G401 (cell line): ENCODE measurements at regions not wholly inside any gene's neighbourhood (a gene's known extent, or its start where the extent isn't known, plus 50 kb on each side); places are given as distances from the start of the nearest gene placed in this dataset.

Source experiments
- DNase-seq: peaks from one replicate; pipeline ENCODE4 v3.0.0-alpha.2; 2015; ENCODE audit warnings: low spot score
- in situ Hi-C: cut with HindIII; loops from 2 replicates; pipeline ENCODE4 v1.10.0; 2016; ENCODE audit warnings: low sequenced_read_pairs, mixed read lengths

DNA sequence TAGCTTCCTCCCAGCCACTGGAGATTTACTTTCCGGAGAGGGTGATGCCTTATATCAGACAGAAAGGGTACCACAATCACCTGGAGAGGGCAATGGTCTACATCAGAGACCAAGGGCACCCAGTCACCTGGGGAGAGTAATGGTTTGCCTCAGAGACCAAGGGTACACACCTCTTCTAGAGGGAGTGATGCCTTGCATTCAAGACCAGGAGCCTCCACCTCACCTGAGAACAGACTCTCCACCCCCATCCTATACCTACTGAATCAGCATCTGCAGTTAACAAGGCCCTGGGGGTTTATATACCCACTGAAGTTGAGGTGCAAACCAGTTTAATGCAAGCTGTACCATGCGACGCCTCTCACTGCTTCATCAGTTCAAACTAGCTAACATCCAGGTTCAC lies 270.2 kb upstream of the IGFBP3 start:
- in situ Hi-C loops, result no loop called here

DNA sequence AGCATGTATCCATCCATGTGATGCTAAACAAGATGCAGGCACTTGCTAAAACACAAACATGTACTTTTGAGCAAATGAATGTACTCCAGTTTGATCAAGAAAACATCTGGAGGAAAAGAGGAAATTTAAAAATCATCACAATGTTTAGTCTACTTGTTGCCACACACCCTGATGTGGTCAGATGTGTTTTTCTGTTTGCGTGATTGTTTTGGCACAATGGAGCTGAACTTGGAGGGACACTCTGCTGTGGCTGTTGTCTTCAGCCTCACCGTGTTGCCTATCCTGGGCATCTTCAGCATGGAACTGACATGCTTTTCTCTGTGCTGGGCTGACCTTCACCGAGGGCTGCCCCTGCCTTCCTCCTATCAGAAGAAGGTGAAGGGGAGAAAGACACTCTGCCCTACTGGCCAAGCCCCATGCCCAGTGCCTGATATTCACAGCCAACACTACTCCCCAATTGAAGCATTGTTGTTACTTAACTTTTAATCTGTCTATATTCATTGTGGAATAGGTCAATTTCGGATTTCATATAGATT lies 268.3 kb upstream of the IGFBP3 start:
- DNase-seq, result no peak
- in situ Hi-C loops, result no loop called here

More for the DNA sequence above, 270.2 kb upstream of the IGFBP3 start:
- no peak for DNase-seq

DNA sequence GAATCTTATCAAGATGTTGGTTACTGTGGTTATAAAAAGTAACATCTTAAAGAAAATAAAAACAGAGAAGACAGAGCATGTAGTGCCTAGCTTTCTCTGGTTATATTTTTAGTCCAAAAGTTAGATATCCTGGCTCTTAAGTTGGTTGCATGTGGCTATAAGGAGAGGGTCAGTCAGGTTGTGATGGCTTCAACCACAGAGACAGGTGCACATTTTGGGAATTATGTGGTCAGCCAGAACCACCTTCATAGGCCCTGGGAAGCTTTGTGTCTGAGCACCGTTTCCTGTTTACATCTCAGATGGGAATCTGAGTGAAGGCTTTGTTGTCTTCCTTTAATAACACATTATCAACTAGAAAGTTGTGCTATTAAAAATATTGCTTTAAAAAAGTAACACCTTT lies 265.1 kb upstream of the IGFBP3 start:
- no peak for DNase-seq
- in situ Hi-C loops, result no loop called here

DNA sequence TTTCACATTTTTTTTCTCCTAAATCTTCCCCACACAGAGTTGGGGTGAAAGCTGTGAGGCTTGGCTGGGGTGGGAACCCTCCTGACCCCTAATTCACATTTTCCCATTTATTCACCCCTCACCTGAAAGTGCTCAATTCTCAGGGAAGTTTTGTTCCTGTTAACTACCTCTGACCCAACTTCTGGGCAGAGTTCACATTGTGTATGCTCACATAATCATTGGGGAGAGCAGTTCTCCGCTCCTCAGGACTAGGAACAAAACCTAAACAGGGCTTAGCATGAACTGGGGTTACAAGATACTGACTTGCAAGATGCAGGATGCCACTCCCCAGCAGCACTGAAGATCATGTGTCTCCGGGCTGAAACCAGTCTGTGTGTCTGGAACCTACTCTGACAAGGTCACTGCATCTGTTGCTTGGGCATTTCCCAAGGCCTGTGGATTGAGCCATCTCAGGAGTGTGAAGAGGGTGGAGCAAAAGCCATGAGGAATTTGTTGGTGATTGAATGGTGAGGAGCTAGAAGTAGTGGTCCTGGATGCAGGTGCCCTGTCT lies 258.1 kb upstream of the IGFBP3 start:
- in situ Hi-C loops, result no loop called here
- DNase-seq, result no peak

DNA sequence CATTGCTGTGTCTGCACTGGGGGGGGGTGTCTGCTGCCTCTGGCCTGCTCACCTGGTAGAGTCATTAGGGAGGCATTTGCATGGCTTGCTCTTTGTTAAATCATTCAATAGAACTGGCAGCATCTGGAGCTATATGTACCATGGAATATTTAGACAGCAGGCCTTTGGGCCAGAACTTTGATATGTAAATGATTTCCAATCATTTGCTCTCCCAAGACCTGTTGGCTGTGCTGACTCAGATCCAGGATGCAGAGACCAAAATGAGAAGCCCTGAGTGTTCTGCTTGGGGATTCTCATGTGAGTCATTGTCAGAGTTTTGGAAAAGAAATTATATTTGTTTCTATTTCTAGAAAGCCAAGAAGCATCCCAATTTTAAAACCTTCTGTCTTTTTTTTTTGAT lies 257.6 kb upstream of the IGFBP3 start:
- in situ Hi-C loops, result no loop called here
- no peak for DNase-seq

DNA sequence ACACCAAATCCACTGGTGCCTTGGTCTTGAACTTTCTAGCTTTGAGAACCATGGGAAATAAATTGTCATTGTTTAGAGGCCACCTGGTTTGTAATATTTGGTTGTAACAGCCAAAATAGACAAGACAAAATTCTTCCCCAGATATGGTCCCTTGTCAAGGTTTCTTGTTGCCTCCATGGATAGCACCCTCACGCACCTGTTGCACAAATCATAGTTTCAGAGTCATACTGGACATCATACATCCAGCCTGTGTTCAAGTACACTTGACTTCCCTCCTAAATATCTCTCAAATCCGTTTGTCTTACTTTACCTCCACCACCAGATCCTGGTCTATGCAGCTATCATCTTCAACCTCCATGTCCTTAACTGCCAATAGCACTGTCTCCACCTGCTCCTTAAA lies 256.7 kb upstream of the IGFBP3 start:
- in situ Hi-C loops, result no loop called here
- DNase-seq, result no peak

DNA sequence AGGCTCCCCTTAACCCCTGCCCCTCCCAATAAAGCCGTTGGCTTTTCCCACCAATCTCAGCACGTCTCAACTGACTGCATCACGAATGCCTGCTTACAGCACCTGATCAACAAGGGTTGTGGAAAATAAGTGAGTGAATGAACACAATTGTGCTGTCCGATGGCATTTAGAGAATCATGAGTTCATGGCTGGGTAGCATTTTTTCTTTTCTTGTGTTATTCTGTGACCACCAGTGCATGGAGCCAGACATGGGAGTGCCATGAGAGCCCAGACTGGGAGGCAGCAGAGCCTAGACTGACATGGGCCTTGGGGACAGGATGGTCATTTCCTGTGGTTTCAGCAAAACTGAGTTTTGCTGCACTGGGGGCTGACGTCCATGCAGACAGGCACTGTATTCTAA lies 254.1 kb upstream of the IGFBP3 start:
- in situ Hi-C loops, result no loop called here
- DNase-seq, result no peak

DNA sequence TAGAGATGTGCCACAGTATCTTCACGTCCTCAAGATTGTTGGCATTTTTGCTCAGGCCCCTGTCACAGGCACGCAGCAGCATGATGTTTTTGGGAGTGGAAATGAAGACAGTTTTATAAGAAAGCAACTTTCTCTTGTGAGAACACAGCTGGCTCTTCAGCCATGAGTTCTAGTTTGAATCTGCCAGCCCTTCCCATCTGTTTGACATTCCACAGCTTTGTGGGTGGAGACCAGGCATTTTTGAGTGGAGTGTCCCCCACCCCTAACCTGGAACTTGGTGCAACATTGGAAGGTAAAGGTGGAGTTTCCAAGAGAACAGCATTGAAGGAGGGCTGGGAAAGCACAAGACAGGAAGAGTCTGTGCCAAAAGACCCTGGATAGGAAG lies 253.1 kb upstream of the IGFBP3 start:
- DNase-seq, result no peak
- in situ Hi-C loops, result no loop called here

DNA sequence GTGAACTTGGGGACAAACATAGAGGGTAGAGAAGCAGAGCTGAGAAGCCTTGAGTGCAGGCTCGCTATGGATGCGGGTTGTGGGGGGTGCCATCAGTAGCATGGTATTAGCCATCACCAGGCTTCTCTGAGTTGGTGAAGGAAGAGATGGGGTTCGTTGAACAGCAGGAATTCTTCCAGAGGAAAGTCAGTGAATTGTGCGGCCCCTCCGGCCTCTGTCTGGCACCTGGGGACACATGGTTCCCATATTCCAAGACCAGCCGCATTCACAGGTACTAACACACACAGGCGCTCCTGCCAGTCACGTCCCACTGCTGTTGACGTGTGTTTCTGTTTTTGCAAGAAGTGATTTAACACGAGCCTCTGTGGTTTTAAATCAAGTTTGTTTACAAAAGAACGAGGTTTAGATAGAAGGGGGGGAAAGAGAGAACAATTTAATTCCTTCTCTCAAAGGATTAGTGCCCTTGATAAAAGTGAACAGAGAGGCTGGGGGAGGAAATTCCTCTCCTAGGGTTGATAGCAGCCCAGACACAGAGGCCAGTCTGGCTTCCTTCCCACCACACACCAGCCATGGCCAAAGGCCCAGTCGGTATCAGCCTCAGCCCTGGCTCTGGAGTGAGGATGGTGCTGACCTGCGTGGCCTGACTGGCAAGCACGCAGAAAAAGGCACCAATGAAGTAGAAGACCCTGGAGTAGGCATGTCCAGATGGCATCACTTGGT lies 252.6 kb upstream of the IGFBP3 start:
- DNase-seq, result no peak
- in situ Hi-C loops, result no loop called here

DNA sequence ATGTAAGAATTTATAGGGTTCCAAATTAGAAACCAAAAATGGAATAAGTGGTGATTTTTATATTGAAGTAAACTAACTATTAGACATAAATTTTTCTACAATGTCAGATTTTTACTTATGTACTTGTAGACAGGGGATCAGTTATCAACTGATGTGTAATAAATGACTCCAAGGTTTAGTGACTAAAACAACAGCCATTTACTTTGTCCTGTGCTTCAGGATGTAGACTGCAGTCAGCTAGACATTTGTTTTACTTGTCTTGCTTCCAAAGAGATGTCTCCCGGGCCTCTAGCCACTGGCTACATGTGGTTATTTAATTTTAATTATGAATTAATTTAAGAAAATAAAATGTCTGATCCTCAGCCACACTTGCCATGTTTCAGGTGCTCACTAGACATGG lies 249.7 kb upstream of the IGFBP3 start:
- in situ Hi-C loops, result no loop called here
- no peak for DNase-seq

DNA sequence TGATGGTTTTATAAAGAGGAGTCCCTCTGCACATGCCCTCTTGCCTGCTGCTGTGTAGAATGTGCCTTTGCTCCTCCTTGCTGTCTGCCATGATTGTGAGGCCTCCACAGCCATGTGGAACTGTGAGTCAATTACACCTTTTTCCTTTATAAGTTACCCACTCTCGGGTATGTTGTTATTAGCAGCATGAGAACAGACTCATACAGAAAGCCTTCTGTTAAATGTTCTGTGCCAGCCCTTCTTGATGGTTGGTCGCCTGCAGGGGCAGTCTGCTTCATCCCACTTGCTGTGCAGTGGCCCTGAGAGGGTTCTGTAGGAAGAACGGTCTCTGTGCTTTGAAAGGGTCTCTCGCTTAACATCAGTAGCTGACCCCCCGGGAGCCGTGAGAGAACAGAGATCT lies 248.9 kb upstream of the IGFBP3 start:
- in situ Hi-C loops, result no loop called here
- no peak for DNase-seq

DNA sequence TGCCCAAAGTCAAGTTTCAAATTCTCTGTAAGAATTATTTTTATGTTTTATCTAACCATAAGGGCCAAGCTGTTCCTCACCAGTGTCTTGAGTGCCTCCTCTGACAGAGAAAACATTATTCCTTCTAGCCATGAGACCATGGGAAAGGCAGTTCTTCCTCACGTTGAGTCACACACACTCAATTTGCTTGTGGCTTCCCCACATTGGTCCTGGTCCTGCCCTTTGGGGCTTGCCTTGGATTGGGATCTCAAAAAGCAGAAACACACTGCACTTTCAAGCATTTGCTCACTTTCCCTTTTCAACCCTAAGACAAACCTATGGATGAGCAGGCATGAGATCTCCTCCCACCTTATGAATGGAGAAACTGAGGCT lies 248.3 kb upstream of the IGFBP3 start:
- DNase-seq, result no peak
- in situ Hi-C loops, result no loop called here

DNA sequence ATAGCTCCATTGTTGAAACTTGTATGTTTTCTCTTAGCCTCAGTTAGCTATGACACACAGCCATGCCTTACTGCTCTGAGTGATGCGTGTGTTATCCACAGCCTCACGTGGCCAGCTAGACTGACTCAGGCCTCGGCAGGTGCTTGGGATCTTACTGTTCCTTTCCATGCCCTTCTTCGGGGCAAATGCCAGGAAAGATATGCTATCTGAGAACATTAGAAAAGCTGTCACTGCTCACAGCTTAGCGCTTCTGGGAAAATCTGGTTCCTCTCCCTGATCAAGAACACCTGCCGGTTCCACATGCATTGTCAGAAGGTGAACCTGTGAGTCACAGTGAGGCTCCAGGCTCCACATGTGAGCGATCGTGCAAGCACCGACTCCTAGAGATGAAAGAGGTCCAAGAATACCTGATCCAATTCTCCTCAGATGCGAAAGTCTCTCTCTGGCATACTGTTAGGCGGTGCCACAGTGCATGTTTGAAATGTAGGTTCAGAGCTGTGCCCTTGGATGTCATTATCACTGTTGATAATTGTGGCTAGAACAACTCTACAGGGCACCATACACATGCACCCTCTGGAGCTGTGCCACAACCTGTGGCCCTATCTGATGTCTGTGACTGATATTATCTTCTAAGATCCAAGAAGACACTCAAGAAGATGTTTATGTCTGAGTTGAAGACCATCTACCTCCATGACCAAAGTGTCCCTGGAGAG lies 247.8 kb upstream of the IGFBP3 start:
- DNase-seq, result no peak
- in situ Hi-C loops, result no loop called here

DNA sequence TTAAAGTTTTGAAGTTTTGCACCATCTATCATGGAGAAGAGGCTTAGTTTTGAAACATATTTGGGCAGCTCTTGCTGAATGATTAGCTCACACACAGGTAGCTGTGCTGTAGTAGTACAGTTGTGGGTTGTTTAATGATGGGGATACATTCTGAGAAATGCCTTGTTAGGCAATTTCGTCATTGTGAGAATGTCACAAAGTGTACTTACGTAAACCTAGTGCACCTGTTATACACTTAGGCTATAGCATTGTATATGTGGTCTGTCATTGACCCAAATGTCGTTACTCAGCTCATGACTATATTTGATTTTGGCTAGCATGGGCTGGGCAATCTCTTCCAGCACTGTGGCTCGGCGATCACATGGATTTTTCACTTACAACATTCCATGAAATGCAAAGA lies 247.2 kb upstream of the IGFBP3 start:
- DNase-seq, result no peak
- in situ Hi-C loops, result no loop called here

DNA sequence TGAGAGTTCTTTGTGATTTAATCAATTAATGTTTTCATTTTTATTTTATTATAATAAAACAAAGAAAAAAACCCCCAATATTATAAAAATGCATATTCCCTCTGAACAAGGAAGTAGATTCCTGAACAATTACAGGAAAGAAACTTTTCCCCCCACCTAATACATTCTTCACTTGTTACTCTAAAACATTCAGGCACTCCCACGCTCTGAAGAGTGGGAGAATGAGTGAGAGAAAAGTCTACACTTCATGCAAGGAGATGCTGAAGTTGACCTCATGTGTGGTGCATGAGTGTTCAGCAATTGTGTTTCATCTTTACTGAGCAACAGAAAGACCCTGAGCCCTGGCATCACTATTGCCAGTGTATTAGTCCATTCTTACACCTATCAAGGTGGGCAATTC lies 244.2 kb upstream of the IGFBP3 start:
- DNase-seq, result no peak
- in situ Hi-C loops, result no loop called here

DNA sequence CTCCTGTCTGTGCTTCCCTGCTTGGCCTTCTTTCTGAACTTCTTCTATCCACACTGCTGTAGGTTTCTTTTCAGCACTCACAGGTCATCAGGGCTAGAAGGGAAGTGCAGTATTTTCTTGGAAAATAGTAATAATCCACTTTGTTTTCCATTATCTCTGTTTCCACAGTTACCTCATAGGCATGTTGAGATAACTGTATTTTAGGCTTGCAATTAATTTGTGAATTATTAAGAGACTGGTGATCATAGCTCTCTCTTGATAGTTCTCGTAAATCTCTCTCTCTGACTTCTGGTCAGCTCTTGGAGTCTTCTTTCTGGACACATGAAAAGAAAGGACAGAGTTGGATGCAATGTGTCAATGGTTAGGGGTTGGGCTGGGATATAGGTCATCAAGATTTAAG lies 243.6 kb upstream of the IGFBP3 start:
- DNase-seq, result no peak
- in situ Hi-C loops, result no loop called here

DNA sequence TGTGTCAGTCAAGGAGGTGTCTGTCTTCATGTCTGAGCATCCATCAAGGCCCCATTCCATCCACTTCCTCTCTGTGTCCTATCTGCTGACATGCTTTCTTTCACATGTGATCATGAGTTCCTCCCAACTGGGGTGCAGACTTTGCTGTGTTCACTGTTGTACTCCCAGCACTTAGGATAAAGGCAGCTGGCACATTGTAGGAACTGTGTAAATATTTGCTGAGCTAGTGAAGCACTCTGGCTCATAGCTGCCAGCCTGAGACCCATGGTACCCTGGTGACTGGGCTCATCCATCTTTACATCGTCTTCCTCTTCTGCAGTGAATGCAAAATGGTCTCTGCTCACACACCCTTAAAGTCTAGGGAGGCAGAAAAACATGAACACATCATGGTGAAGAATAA lies 242.2 kb upstream of the IGFBP3 start:
- in situ Hi-C loops, result no loop called here
- no peak for DNase-seq

DNA sequence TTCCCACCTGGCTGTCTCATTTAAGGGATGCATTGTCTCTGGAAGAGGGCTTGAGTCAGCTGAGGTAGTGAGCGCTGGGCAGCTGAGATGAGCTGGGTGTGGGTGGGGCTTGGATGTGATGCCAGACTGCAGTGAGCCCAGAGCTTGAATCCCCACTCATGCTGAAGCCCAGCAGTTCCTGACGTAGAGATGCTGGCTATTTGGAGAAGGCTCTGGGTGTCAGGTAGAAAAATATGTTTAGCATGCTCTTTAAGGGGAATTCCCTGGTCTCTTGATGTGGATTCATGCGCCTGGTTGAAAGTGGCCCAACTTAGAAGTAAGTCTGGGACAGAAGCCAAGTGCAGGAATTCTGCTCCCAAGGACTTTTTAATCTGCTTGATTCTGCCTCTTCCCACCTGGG lies 241.5 kb upstream of the IGFBP3 start:
- no peak for DNase-seq
- in situ Hi-C loops, result no loop called here

DNA sequence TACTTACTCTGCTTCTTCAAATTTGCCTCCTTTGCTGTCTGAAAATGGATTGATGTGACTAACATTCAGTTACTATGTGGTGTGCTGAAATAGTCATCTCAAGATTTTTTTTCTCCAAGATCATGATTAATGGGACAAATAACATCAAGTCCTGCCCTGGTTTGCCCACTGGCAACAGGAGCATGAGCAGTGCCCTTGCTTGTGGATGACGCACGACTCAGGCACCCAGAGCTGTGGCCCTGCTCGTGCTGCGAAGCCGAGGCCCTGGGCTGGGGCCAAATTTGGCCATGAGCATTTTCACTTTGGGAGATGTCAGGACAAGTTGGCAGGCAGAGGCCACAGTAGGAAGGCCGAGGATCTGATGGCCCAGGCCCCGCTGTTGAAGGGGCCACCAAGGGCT lies 239.8 kb upstream of the IGFBP3 start:
- no peak for DNase-seq
- in situ Hi-C loops, result no loop called here

DNA sequence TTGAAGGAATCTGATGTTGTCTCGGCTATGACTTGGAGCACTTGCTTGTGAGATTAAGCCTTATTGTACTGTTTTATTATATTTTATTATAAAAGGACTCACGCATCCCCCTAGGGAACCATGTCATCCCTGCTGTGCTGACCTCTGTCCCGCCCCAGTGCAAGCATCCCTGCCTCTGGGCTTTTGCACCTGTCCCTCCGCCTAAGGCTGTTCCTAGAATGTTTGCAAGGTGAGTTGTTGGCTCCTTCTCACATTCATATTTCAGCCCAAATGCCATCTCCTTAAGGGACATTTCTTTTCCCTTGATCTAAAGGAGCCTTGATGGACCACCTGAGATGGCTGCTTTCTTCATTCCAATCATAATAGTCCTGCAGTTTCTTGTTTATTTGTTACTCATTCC lies 236.9 kb upstream of the IGFBP3 start:
- in situ Hi-C loops, result no loop called here
- DNase-seq, result no peak

DNA sequence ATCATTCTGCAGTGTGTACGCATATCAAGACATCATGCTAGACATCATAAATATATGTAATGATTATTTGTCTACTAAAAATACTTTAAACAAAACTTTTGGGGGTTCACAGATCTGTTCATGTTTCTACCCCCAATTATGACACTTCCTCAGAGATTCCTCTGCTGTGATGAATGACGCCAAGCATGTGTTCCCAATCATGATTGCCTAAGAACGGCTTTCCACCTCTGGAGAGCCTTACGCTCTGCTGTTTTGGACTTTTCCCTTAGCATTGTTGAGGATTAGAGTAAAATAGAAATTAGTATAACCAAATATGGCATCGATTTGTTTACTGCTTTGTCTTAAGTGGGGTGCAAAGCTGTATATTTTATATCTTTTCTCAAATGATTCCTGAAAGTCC lies 236.3 kb upstream of the IGFBP3 start:
- no peak for DNase-seq
- in situ Hi-C loops, result no loop called here
